GM12891 (cell line): ENCODE measurements at regions not wholly inside any gene's neighbourhood (a gene's known extent, or its start where the extent isn't known, plus 50 kb on each side); places are given as distances from the start of the nearest gene placed in this dataset.

ENCODE experiments used
- DNase-seq: peaks from one replicate; pipeline ENCODE4 v3.0.0; 2011; ENCODE audit warnings: low spot score; ENCODE audit not compliant: insufficient read length
- FAIRE-seq: peaks from 2 replicates; lab custom pipeline; 2011; peaks lifted over from hg19 to GRCh38; lab: Jason Lieb, UNC
- PAX5 ChIP-seq: IDR thresholded peaks from 2 replicates; pipeline ENCODE4 v1.6.1; 2011; ENCODE audit warnings: low read length, moderate library complexity, mild to moderate bottlenecking; ENCODE audit not compliant: insufficient read depth, severe bottlenecking
- POLR2A ChIP-seq: IDR thresholded peaks from 2 replicates; pipeline ENCODE4 v1.6.1; 2011; ENCODE audit warnings: low read depth, low read length, control low read depth
- POLR2AphosphoS5 ChIP-seq: IDR thresholded peaks from 2 replicates; pipeline ENCODE4 v1.6.1; 2011; ENCODE audit warnings: low read depth, low read length, control low read depth
- POU2F2 ChIP-seq: IDR thresholded peaks from 2 replicates; pipeline ENCODE4 v1.6.1; 2011; ENCODE audit warnings: low read depth, mild to moderate bottlenecking, control low read depth, low read length, moderate library complexity
- SPI1 ChIP-seq: IDR thresholded peaks from 2 replicates; pipeline ENCODE4 v1.6.1; 2011; ENCODE audit warnings: low read depth, low read length, control low read depth
- TAF1 ChIP-seq: IDR thresholded peaks from 2 replicates; pipeline ENCODE4 v1.6.1; 2011; ENCODE audit warnings: low read depth, low read length, control low read depth

GRCh38 chr9:89839952-89840351, 235.1 kb downstream of the GADD45G start:
- TF ChIP-seq SPI1 = no peak
- no peak for TF ChIP-seq POLR2A
- TF ChIP-seq POLR2AphosphoS5 = no peak
- no peak for TF ChIP-seq TAF1
- TF ChIP-seq POU2F2 = no peak
- no peak for TF ChIP-seq PAX5
- FAIRE-seq (no peak), DNase-seq (no peak)

- FAIRE-seq = no peak
- TF ChIP-seq POLR2AphosphoS5 (no peak), POU2F2 (no peak), POLR2A (no peak), PAX5 (no peak), SPI1 (no peak), TAF1 (no peak)
- DNase-seq = no peak
These were observed 236.6 kb downstream of the GADD45G start for GRCh38 chr9:89841456-89841855.

GRCh38 chr9:89842267-89842768, 237.5 kb downstream of the GADD45G start:
- FAIRE-seq (no peak), DNase-seq (no peak)
- TF ChIP-seq POLR2AphosphoS5 = no peak
- TF ChIP-seq POU2F2 = no peak
- TF ChIP-seq SPI1 = no peak
- TF ChIP-seq PAX5 = no peak
- TF ChIP-seq TAF1 = no peak
- TF ChIP-seq POLR2A = no peak

GRCh38 chr9:89843074-89843473, 238.3 kb downstream of the GADD45G start:
- FAIRE-seq = no peak
- no peak for TF ChIP-seq POLR2A
- no peak for TF ChIP-seq POLR2AphosphoS5
- no peak for TF ChIP-seq SPI1
- no peak for TF ChIP-seq POU2F2
- TF ChIP-seq PAX5 = no peak
- TF ChIP-seq TAF1 = no peak
- no peak for DNase-seq

DNA sequence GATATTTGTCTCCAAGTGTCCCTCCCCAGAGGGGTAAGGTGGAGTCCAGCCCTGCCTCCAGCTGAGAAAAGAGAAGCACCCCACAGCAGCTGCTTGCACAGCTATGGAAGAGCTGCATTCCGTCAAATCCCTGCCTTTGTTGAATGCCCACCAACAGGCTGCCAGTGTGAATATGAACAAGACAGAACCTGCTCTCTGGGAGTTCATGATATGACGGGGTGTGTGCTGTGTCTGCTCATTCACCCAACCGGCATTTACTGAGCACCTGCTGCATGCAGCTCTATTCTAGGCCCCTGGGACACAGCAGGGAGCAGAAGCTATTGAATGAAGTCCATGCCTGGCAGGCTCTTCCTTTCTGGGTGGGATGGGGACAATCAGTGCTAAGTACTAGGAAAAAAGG, 238.8 kb downstream of the GADD45G start:
- TF ChIP-seq POLR2AphosphoS5 = no peak
- TF ChIP-seq TAF1 = no peak
- TF ChIP-seq SPI1 = no peak
- TF ChIP-seq POLR2A = no peak
- no peak for TF ChIP-seq POU2F2
- TF ChIP-seq PAX5 = no peak
- DNase-seq (no peak), FAIRE-seq (no peak)

GRCh38 chr9:89844075-89844474, 239.3 kb downstream of the GADD45G start:
- no peak for FAIRE-seq
- TF ChIP-seq POLR2A = no peak
- TF ChIP-seq SPI1 = no peak
- no peak for TF ChIP-seq TAF1
- TF ChIP-seq PAX5 = no peak
- TF ChIP-seq POU2F2 = no peak
- no peak for DNase-seq

- DNase-seq (no peak), FAIRE-seq (no peak)
- TF ChIP-seq POLR2A (no peak), SPI1 (no peak), TAF1 (no peak), POLR2AphosphoS5 (no peak), POU2F2 (no peak), PAX5 (no peak)
These were observed 239.7 kb downstream of the GADD45G start for GRCh38 chr9:89844535-89844934.

DNA sequence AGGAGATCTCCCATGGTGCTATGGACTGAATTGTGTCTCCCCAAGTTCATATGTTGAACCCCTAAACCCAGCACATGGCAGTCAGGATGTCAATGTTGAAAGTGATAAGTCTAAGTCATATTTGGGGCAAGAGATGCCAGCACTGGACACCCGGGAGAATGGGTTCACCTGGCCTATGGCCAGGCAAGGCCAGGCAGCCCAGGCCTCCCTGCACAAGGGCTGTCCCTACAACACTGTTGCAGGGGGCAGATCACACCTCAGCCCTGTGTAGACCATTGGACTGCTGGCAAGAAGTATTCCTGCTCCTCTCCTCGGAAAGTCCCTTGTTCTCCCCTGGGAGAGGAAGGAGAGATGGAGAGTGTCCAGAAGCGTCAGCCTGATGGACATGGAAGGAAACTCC, 240.5 kb downstream of the GADD45G start:
- FAIRE-seq (no peak), DNase-seq (no peak)
- TF ChIP-seq PAX5 = no peak
- no peak for TF ChIP-seq POU2F2
- no peak for TF ChIP-seq SPI1
- TF ChIP-seq POLR2AphosphoS5 = no peak
- no peak for TF ChIP-seq TAF1

- TF ChIP-seq POU2F2 (no peak), TAF1 (no peak), POLR2AphosphoS5 (no peak), POLR2A (no peak), PAX5 (no peak)
- DNase-seq = no peak
- FAIRE-seq = no peak
These were observed 241.1 kb downstream of the GADD45G start for GRCh38 chr9:89845862-89846261.
